ENCODE measurements at regions not wholly inside any gene's neighbourhood (a gene's known extent, or its start where the extent isn't known, plus 50 kb on each side); places are given as distances from the start of the nearest gene placed in this dataset.

DNA sequence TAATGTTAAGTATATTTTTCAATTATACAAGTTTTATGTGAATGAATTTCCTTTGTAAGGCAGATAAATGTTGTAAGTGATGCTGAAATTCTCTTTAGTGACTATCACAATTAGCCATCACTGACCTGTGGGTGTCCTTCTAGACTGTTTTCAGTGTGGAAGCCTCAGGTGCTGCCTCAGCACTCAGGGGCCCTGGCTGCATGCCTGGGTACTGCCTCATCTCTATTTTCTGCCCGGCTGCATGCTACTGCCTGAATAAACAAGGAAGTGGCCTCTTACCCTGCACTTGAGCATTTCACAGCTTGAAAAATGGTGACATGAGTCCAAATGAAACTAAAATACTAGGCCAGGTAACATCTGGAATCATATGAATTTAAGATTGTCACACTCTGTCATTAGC, 787.6 kb upstream of the SALL3 start:
- H3K36me3 ChIP-seq (ENCODE audit: insufficient read depth, low read length): no peaks in the 10 kb centered on the region
- no peak for TF ChIP-seq EZH2 (IDR thresholded peaks at IDR 0.05; ENCODE audit: borderline replicate concordance, insufficient read depth, low read length, poor library complexity, severe bottlenecking)
- peak; percentile 21 for TF ChIP-seq RAD21 (conservative IDR thresholded peaks at IDR 0.05)
- H3K27ac ChIP-seq (ENCODE audit: low read length): no peak overlapping the region
- H3K9me2 ChIP-seq (ENCODE audit: insufficient read depth, low read length): no peaks in the 10 kb centered on the region
- no peaks in the 10 kb centered on the region for H3F3A ChIP-seq (ENCODE audit: insufficient read depth, low read length, poor library complexity, severe bottlenecking)
- no peak overlapping the region for H2AFZ ChIP-seq (ENCODE audit: low read depth, low read length)
- H4K20me1 ChIP-seq (ENCODE audit: insufficient read depth): no peaks in the 10 kb centered on the region
- H3K4me2 ChIP-seq (ENCODE audit: low read length): no peak overlapping the region
- H3K79me2 ChIP-seq (replicated peaks; ENCODE audit: insufficient read depth, low read length): no peaks in the 10 kb centered on the region
- no peak overlapping the region for H3K4me3 ChIP-seq (ENCODE audit: low read length)
- no peaks in the 10 kb centered on the region for H3K9me3 ChIP-seq (ENCODE audit: low read length)
- no peak overlapping the region for H3K9ac ChIP-seq (ENCODE audit: low read length)
- no peaks in the 10 kb centered on the region for H3K27me3 ChIP-seq (ENCODE audit: insufficient read depth, low read depth, low read length)

DNA sequence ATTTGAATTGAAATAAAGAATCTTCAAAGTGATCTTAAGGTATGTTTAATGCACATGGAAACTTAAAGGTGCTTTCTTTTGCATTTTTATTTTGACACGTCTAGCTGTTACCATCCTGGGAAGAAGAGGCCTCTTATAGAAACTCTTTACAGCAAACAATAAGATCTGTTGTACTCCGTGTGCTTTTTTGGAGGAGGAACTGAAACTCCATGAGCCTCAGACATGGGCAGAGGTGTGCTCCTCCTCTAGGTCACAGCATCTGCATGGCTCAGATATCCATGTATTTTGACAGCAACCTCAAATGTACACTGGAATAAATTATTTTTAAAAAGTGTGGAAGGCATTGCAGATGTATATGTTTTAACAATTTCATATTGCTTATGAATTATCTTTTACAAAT, 783.3 kb upstream of the SALL3 start:
- no peak overlapping the region for H3K27ac ChIP-seq (ENCODE audit: low read length)
- no peak overlapping the region for H3K9ac ChIP-seq (ENCODE audit: low read length)
- no peaks in the 10 kb centered on the region for H3K9me2 ChIP-seq (ENCODE audit: insufficient read depth, low read length)
- H4K20me1 ChIP-seq (ENCODE audit: insufficient read depth): no peaks in the 10 kb centered on the region
- no peaks in the 10 kb centered on the region for H3K9me3 ChIP-seq (ENCODE audit: low read length)
- H3K27me3 ChIP-seq (ENCODE audit: insufficient read depth, low read depth, low read length): no peaks in the 10 kb centered on the region
- no peaks in the 10 kb centered on the region for H3K79me2 ChIP-seq (replicated peaks; ENCODE audit: insufficient read depth, low read length)
- no peaks in the 10 kb centered on the region for H3K36me3 ChIP-seq (ENCODE audit: insufficient read depth, low read length)
- no peak overlapping the region for H2AFZ ChIP-seq (ENCODE audit: low read depth, low read length)
- H3K4me3 ChIP-seq (ENCODE audit: low read length): no peak overlapping the region
- H3F3A ChIP-seq (ENCODE audit: insufficient read depth, low read length, poor library complexity, severe bottlenecking): no peaks in the 10 kb centered on the region
- TF ChIP-seq TAF1 (IDR thresholded peaks at IDR 0.05; ENCODE audit: low read depth): no peak
- TF ChIP-seq, protein P1, sequence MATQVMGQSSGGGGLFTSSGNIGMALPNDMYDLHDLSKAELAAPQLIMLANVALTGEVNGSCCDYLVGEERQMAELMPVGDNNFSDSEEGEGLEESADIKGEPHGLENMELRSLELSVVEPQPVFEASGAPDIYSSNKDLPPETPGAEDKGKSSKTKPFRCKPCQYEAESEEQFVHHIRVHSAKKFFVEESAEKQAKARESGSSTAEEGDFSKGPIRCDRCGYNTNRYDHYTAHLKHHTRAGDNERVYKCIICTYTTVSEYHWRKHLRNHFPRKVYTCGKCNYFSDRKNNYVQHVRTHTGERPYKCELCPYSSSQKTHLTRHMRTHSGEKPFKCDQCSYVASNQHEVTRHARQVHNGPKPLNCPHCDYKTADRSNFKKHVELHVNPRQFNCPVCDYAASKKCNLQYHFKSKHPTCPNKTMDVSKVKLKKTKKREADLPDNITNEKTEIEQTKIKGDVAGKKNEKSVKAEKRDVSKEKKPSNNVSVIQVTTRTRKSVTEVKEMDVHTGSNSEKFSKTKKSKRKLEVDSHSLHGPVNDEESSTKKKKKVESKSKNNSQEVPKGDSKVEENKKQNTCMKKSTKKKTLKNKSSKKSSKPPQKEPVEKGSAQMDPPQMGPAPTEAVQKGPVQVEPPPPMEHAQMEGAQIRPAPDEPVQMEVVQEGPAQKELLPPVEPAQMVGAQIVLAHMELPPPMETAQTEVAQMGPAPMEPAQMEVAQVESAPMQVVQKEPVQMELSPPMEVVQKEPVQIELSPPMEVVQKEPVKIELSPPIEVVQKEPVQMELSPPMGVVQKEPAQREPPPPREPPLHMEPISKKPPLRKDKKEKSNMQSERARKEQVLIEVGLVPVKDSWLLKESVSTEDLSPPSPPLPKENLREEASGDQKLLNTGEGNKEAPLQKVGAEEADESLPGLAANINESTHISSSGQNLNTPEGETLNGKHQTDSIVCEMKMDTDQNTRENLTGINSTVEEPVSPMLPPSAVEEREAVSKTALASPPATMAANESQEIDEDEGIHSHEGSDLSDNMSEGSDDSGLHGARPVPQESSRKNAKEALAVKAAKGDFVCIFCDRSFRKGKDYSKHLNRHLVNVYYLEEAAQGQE (IDR thresholded peaks at IDR 0.05; ENCODE audit: borderline replicate concordance): no peak
- TF ChIP-seq, protein P2, sequence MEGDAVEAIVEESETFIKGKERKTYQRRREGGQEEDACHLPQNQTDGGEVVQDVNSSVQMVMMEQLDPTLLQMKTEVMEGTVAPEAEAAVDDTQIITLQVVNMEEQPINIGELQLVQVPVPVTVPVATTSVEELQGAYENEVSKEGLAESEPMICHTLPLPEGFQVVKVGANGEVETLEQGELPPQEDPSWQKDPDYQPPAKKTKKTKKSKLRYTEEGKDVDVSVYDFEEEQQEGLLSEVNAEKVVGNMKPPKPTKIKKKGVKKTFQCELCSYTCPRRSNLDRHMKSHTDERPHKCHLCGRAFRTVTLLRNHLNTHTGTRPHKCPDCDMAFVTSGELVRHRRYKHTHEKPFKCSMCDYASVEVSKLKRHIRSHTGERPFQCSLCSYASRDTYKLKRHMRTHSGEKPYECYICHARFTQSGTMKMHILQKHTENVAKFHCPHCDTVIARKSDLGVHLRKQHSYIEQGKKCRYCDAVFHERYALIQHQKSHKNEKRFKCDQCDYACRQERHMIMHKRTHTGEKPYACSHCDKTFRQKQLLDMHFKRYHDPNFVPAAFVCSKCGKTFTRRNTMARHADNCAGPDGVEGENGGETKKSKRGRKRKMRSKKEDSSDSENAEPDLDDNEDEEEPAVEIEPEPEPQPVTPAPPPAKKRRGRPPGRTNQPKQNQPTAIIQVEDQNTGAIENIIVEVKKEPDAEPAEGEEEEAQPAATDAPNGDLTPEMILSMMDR (IDR thresholded peaks at IDR 0.05; ENCODE audit: poor library complexity, severe bottlenecking): no peak
- TF ChIP-seq MXI1 (conservative IDR thresholded peaks at IDR 0.05; ENCODE audit: poor library complexity, severe bottlenecking): no peak
- no peak for TF ChIP-seq SMC3 (conservative IDR thresholded peaks at IDR 0.05; ENCODE audit: poor library complexity)
- no peak for TF ChIP-seq RAD21 (conservative IDR thresholded peaks at IDR 0.05)
- no peak for TF ChIP-seq POLR2AphosphoS5 (IDR thresholded peaks at IDR 0.05)
- TF ChIP-seq EZH2 (IDR thresholded peaks at IDR 0.05; ENCODE audit: borderline replicate concordance, insufficient read depth, low read length, poor library complexity, severe bottlenecking): no peak
- no peak for TF ChIP-seq EP300 (conservative IDR thresholded peaks at IDR 0.05; ENCODE audit: poor library complexity, severe bottlenecking)
- H3K4me2 ChIP-seq (ENCODE audit: low read length): no peak overlapping the region

DNA sequence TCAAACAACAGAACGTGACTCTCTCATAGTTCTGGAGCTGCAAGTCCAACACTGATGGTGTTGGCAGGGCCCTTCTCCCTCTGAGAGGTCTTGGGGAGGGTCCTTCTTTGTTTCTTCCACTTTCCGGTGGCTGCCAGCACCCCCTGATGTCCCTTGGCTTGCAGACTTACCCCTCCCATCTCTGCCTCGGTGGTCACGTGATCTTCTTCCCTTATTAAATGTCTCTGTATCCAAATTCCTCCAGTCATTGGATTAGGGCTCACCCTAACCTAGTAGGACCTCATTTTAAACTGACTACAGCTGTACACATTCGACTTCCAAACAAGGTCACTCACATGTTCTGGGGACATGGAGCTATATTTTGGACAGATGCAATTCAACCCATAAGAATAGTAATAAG, 780.6 kb upstream of the SALL3 start:
- no peaks in the 10 kb centered on the region for H3K27me3 ChIP-seq (ENCODE audit: insufficient read depth, low read depth, low read length)
- no peaks in the 10 kb centered on the region for H3K9me2 ChIP-seq (ENCODE audit: insufficient read depth, low read length)
- no peaks in the 10 kb centered on the region for H4K20me1 ChIP-seq (ENCODE audit: insufficient read depth)
- H3K79me2 ChIP-seq (replicated peaks; ENCODE audit: insufficient read depth, low read length): no peaks in the 10 kb centered on the region
- H3K4me3 ChIP-seq (ENCODE audit: low read length): no peak overlapping the region
- H3K9ac ChIP-seq (ENCODE audit: low read length): no peak overlapping the region
- no peaks in the 10 kb centered on the region for H3F3A ChIP-seq (ENCODE audit: insufficient read depth, low read length, poor library complexity, severe bottlenecking)
- H3K36me3 ChIP-seq (ENCODE audit: insufficient read depth, low read length): no peaks in the 10 kb centered on the region
- no peak overlapping the region for H3K4me2 ChIP-seq (ENCODE audit: low read length)
- TF ChIP-seq, protein P2 (IDR thresholded peaks at IDR 0.05; ENCODE audit: poor library complexity, severe bottlenecking): no peak
- TF ChIP-seq, protein P1 (IDR thresholded peaks at IDR 0.05; ENCODE audit: borderline replicate concordance): no peak
- no peak for TF ChIP-seq TAF1 (IDR thresholded peaks at IDR 0.05; ENCODE audit: low read depth)
- no peak for TF ChIP-seq RAD21 (conservative IDR thresholded peaks at IDR 0.05)
- no peak for TF ChIP-seq EP300 (conservative IDR thresholded peaks at IDR 0.05; ENCODE audit: poor library complexity, severe bottlenecking)
- no peak for TF ChIP-seq MXI1 (conservative IDR thresholded peaks at IDR 0.05; ENCODE audit: poor library complexity, severe bottlenecking)
- no peak for TF ChIP-seq SMC3 (conservative IDR thresholded peaks at IDR 0.05; ENCODE audit: poor library complexity)
- no peaks in the 10 kb centered on the region for H3K9me3 ChIP-seq (ENCODE audit: low read length)
- H2AFZ ChIP-seq (ENCODE audit: low read depth, low read length): no peak overlapping the region
- H3K27ac ChIP-seq (ENCODE audit: low read length): no peak overlapping the region
